Cardiac septum (tissue), 1 donor: ENCODE measurements at regions not wholly inside any gene's neighbourhood (a gene's known extent, or its start where the extent isn't known, plus 50 kb on each side); places are given as distances from the start of the nearest gene placed in this dataset.
"Not testable (repeated sequence)": the region's sequence is repeated elsewhere in the genome, so short reads cannot be mapped to it uniquely, and the experiment has no call there.

Experiments
- DNase-seq: peaks from one replicate; pipeline ENCODE4 v3.0.0-alpha.2; 2020; ENCODE audit warnings: low spot score
- intact Hi-C: fragments of 100-400 bp; cut with DNase I; formaldehyde crosslinking; loops from one replicate; pipeline ENCODE4 v1.14.0; 2022
- donor health status: DM: no; HTN: no; CAD: no.

- intact Hi-C loops: no loop called here
- DNase-seq: no peak
Observed at GRCh38 chr4:104919406-104919805, 227.3 kb upstream of the TET2 start.

DNA sequence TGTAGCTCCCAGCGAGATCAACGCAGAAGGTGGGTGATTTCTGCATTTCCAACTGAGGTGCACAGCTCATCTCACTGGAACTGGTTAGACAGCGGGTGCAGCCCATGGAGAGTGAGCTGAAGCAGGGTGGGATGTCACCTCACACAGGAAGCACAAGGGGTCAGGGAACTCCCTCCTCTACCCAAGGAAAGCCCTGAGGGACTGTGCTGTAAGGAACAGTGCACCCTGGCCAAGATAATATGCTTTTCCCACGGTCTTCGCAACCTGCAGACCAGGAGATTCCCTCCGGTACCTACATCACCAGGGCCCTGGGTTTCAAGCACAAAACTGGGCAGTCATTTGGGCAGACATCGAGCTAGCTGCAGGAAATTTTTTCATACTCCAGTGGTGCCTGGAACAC is 216.4 kb upstream of the TET2 start:
- intact Hi-C loops: no loop called here
- DNase-seq: no peak

- intact Hi-C loops, DNase-seq: not testable (repeated sequence)
Observed at GRCh38 chr4:104930745-104931736, 215.6 kb upstream of the TET2 start.

DNA sequence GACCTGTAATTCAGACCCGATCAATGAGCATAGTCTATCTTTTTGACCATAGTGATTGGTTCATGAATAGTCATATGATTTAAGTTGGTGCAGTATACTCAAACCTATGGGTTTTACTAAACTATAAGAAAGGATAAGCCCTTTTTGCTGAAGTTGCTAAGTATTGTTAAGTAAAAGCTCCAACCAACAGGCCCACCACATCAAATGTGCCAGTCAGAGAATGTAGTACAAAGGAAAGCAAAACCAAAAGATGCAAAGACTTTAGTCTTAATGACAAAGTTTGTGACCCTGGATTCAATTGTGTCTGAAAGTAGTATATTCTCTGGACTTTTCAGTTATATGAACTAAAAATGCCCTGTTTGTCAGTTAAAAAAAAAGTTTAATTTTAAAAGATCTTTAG is 208.1 kb upstream of the TET2 start:
- intact Hi-C loops: no loop called here
- DNase-seq: no peak

DNA sequence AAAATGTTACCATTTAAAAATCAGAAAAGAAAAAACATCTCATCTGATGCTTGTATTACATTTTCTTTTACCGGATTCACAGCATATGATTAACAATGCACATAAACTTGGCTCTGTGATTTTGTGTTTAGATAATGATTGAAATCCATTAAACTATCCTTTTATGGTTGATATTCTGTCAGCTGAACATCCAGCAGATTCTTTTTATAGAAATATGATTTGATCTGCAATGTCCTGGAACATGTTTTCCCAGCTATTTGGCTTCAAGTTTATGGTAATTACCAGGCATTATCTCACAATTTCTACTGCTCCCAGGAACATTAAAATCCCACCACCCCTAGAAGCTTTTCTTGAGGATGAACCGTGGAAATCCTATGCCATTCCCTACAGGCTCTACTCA is 205.7 kb upstream of the TET2 start:
- intact Hi-C loops: no loop called here
- no peak for DNase-seq

- no peak for DNase-seq
- intact Hi-C loops: no loop called here
Observed at GRCh38 chr4:104941661-104942062, 205.0 kb upstream of the TET2 start.

DNA sequence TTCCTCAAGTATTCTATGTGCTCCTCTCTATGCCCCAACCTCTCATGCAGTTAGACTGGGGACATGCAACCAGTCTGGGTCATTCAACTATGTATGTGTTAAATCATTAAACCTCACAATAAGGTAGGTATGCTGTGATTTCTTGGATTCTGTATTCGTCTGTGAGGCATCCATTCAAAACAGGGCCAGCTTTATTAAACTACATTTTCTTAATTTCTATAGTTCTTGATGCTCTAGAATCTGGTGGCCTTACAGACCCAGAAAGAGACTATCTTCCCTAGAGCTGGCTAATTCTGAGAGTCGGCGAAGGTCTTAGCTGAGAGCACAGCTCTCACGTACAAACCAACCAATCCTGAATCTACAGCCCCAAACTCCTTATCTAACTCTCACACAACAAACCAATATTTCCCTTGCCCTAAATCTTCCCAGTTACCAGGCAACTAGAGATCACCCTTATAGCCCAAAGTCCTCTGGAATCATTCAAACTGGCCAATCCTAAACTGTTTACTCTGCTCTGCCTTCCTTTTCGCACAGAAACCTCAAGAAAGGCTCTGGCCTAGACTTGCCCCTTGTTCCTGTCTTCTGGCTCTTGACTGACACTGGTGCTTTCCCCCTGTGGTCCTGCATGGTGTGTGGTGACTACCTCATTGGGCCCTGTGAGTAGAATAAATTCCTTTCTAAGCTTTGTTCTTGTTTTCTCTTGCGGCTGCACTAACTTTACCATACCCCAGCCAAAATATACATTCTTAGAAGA is 203.5 kb upstream of the TET2 start:
- intact Hi-C loops: no loop called here
- DNase-seq: no peak

- DNase-seq: no peak
- intact Hi-C loops: no loop called here
Observed at GRCh38 chr4:104944596-104944995, 202.1 kb upstream of the TET2 start.

DNA sequence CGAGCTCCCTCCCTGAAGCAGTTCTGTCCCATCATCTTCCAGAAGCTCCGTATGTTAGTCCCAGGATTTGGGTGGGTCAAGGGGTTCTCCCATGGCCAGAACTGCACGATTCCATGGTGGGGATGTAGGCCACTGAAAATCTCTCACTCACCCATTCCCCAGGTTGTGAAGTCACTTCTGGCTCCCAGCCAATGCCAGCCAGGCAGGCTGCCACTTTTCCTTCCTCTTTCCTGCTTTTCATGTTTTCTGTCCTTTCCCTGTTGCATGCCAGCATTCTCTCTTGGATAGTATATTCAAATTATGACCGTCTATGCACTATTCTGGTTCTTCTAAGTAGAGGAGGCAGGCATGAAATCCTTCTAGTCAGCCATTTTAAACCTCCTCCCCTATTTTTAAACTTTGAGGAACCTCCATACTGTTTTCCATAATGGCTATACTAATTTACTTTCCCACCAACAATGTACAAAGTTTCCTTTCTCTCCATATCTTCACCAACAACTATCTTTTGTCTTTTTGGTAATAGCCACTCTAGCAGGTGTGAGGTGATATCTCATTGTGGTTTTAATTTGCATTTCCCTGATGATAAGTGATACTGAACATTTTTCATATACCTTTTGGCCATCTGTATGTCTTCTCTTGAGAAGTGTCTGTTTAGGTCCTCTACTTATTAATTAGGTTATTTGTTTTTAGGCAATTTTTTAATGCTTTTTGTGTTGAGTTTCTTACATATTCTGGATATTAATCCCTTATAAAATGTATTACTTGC is 182.1 kb upstream of the TET2 start:
- DNase-seq: no peak

GRCh38 chr4:104966349-104967033 is 180.2 kb upstream of the TET2 start:
- no peak for DNase-seq

More for the DNA sequence above, 182.1 kb upstream of the TET2 start:
- intact Hi-C loops: no loop called here

DNA sequence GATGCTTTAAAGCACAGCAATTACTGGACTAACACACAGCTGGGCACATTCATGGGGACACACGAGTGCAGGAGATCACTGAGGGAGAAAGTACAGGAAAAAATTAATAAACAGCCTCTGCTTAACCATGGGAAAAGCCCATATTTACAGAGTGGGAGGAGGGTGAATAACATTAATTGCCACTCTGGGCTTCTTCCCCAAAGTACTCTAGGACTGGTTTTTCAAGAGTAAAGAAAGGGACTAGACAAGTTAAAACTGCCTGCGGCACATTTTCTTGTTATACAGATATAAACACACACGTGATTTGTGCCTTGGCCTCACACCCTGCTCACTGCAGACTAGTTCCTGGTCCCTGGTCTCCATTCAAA is 179.7 kb upstream of the TET2 start:
- DNase-seq: no peak
- intact Hi-C loops: no loop called here

More at GRCh38 chr4:104966349-104967033, 180.2 kb upstream of the TET2 start:
- intact Hi-C loops: no loop called here

DNA sequence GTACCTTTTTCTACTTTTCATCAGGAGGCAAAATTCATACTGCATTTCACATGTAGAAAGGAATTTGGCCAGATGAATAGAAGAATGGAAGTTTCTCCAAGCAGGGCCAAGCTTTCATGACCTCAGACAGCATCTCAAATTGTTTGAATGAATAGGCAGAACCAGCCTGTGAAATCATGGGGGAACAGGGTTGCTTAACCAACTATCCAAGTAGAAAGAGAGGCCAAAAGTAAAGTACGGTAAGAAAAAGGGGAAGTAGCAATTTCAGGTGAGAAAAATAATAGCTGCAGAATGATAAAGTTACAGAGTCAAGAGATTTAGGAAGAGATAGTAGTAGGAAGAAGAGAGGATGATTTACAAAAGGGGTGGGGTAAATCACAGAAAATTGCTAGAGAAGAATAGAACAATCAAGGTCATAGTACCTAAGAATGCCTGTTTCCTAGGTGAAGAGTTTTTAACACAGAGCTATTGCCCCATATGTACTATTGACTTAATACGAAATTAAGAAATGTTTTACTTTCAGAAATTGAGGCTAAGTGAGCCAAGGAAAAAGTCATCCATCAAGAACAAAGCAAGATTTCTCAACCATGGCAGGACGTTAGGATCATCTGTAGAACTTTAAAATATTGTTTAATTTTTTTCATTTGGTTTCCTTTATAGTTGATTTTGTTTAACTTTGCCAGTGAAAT is 177.1 kb upstream of the TET2 start:
- intact Hi-C loops: no loop called here
- DNase-seq: no peak

- no peak for DNase-seq
- intact Hi-C loops: no loop called here
Observed at GRCh38 chr4:104971462-104971861, 175.2 kb upstream of the TET2 start.

- intact Hi-C loops: no loop called here
Observed at GRCh38 chr4:104973708-104974107, 173.0 kb upstream of the TET2 start.

GRCh38 chr4:104975617-104976016 is 171.1 kb upstream of the TET2 start:
- intact Hi-C loops: no loop called here
- no peak for DNase-seq

More at GRCh38 chr4:104973708-104974107, 173.0 kb upstream of the TET2 start:
- no peak for DNase-seq

- intact Hi-C loops: no loop called here
- no peak for DNase-seq
Observed at GRCh38 chr4:104976262-104976661, 170.4 kb upstream of the TET2 start.

DNA sequence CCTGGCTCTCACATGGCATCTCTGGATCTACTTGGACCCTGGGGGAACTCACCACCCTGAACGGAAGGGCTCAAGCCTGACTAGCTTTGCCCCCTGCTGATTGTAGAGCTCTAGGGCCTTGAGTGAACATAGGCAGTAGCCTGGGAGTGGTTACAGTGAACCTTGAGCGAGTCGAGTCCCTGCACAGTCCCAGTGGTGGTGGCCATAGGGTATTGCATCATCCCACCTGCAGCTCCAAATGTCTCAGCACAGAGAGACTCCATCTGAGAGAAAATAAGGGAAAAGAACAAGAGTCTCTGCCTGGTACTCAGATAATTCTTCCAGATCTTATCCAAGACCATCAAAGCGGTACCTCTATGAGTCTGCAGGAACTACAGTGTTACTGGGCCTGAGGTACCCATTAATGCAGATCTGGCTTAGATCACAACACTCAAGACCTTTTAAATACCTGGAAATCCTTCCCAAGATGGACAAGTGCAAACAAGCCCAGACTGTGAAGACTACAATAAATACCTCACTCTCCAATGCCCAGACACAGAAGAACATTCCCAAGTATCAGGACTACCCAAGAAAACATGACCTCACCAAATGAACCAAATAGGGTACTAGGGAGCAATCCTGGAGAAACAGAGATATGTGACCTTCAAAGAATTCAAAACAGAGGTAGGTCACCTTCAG is 167.5 kb upstream of the TET2 start:
- intact Hi-C loops: no loop called here

DNA sequence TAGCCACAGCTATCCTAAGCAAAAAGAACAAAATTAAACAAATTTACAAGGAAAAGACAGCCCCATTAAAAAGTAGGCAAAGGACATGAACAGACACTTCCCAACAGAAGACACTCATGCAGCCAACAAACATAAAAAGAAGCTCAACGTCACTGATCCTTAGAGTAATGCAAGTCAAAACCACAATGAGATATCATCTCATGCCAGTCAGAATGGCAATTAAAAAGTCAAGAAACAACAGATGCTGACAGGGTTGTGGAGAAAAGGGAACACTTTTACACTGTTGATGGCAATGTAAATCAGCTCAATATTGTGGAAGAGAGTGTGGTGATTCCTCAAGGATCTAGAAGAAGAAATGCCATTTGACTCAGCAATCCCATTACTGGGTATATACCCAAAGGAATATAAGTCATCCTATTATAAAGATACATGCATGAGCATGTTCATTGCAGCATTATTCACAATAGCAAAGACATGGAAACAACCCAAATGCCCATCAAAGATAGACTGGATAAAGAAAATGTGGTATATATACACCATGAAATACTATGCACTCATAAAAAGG is 163.0 kb upstream of the TET2 start:
- intact Hi-C loops: no loop called here
- no peak for DNase-seq

More for the DNA sequence above, 167.5 kb upstream of the TET2 start:
- no peak for DNase-seq
